Cardiac septum (tissue), 1 donor: ENCODE measurements at regions not wholly inside any gene's neighbourhood (a gene's known extent, or its start where the extent isn't known, plus 50 kb on each side); places are given as distances from the start of the nearest gene placed in this dataset.
"Not testable (repeated sequence)": the region's sequence is repeated elsewhere in the genome, so short reads cannot be mapped to it uniquely, and the experiment has no call there.

Experiments
- DNase-seq: peaks from one replicate; pipeline ENCODE4 v3.0.0-alpha.2; 2020; ENCODE audit warnings: low spot score
- intact Hi-C: fragments of 100-400 bp; cut with DNase I; formaldehyde crosslinking; loops from one replicate; pipeline ENCODE4 v1.14.0; 2022
- donor health status: DM: no; HTN: no; CAD: no.

DNA sequence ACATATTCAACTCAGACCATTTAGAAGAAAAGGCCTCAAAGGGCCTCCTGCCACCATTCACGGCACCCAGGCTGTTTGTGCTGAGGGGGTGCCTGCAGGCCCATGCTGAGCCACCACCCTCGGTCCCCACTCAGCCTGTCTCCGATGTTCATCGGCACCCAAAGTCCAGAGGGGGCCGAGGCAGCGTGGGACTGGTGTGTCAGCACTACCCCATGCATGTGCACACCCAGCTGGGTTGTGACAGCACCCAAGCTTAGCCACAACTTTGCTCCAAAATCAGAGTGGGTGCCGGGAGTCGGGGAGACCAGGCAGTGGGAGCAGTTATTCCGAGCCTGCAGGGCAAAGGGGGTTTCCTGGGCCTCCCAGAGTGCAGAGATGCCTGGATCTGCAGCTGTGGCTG is 508.5 kb upstream of the ZNF717 start:
- intact Hi-C loops = no loop called here
- DNase-seq = no peak

DNA sequence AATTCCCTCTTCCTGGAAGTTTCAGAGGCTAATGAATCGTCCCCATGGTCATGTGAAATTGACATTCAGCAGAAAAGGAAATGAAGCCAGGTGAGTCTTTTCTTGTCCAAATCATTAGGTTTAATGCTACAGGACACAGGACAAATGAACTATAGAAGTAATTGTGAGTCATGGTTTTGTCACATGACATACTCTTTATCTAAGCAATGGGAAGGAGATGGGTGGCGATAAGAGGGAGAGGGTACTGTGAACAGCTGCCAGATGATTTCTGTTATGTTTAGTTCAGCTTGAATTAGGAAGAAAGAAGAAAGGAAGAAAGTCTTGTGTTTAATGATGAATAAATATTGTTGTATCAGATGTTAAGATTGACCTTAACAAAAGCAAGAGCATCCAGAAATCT is 515.4 kb upstream of the ZNF717 start:
- no peak for DNase-seq
- intact Hi-C loops = no loop called here

DNA sequence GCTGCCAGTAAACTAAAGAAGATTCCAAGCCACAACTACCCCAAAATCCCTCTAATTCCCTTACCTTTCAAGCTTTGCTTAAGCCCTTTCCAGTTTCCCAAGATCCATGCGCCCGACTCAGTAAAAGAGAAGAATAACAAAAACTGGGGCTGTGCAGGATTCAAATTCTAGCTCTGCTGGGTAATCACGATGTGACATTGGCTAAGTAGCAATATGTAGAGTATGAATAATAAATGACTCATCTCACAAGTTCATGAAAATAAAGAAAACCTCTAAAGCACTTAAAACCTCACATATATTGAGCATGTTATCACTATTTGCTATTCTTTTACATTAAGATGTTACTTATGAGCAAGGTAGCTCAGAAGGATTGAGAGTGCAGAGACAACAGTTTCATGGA is 522.2 kb upstream of the ZNF717 start:
- DNase-seq = no peak
- intact Hi-C loops = no loop called here

DNA sequence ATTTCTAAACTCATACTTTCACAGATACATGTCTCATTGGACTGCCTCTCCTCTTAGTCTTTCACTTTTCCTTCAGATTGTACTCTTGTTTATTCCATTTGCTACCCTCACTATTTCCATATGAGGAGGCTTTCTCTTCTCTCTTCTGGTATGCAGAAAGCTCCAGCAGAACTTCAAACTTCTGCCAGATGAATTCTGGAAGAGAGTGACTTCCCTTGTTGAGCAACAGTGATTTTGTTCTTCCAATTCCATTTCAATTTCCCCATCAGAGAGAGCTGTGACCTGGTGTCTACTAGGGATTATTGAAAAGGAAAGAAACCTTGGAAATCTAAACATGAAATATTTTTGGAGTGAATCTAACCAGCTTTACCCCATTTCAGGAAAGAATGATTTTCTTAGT is 523.2 kb upstream of the ZNF717 start:
- DNase-seq = no peak
- intact Hi-C loops = no loop called here

DNA sequence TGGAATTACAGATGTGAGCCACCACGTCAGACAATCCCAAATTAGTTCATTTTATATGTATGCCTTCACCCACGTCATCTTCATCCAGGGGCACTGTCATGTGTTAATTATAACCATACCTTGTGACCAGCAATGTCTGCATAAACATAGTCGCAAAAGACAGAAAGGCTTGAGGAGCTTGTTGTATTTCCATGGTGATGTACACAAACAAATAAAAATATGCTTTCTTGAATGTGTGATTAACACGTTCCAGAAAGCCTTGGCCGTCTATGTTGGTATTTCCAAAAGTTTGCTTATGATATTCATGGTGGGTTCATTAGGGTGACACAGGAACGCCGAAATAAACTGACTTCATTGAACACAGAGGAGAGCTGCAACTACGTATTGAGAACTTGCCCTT is 524.7 kb upstream of the ZNF717 start:
- no peak for DNase-seq
- intact Hi-C loops = no loop called here

DNA sequence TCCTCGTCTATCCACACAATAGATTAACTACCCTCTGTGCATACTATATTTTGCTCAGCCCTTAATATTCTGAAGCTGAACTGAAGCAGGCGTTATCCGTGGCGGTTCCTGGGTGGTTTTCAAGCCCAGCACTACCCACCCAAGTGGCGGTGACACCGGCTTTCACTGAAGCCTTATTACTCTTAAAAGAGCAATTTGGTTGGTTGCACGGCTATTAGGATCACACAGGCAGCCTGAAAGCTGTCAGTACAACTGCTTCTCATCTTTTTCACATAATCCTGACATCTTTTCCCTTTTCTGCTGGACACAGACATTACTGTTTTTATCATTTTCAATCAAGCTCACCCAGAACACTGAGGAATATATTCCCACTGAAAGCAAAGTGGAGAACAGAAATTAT is 525.3 kb upstream of the ZNF717 start:
- intact Hi-C loops = no loop called here
- DNase-seq = no peak

DNA sequence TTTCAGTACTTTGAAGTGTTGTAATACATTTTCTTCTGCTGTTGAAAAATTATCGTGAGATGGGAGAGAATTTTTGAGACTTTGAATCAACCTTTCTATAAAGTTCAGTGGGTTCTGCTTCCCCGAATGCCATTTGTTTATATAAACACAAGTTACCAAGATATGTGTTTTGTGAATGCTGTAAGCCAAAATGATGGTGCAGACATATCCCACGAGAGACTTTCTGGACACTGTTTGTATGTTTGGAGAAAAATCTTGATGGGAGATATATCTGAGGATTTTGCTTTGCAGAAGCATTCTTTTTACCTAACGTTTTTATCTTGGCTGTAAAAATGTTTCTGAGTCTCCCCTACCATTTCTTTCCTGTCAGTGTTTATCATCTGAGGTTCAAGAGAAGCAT is 526.6 kb upstream of the ZNF717 start:
- no peak for DNase-seq
- intact Hi-C loops = no loop called here

DNA sequence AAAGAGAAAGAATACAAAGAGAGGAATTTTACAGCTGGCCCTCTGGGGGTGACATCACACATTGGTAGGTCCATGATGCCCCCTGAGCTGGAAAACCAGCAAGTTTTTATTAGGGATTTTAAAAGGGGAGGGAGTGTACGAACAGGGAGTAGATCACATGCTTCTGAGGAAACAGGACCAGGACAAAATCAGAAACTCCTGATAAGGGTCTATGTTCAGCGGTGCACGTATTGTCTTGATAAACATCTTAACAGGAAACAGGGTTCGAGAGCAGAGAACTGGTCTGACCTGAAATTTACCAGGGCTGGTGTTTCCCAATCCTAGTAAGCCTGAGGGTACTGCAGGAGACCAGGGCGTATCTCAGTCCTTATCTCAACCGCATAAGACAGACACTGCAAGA is 530.6 kb upstream of the ZNF717 start:
- DNase-seq, intact Hi-C loops: not testable (repeated sequence)

DNA sequence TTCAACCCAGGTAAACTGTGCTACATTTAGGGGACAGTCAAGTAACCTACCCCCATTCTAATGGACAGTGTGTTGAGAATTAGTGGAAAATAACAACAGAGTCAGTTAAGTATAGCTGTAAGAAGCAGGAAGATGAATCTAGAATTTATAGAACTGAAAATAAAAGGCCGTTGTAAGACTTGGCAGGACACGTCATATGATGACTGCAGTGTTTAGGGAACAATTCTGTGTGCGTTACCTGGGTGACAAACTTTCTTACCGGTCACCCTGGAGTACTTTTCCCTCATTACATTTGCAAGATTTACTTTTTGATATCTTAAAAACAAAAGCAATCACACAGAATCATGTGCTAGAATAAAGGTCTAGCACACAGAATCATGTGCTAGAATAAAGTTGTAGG is 536.3 kb upstream of the ZNF717 start:
- DNase-seq = no peak
- intact Hi-C loops = no loop called here

DNA sequence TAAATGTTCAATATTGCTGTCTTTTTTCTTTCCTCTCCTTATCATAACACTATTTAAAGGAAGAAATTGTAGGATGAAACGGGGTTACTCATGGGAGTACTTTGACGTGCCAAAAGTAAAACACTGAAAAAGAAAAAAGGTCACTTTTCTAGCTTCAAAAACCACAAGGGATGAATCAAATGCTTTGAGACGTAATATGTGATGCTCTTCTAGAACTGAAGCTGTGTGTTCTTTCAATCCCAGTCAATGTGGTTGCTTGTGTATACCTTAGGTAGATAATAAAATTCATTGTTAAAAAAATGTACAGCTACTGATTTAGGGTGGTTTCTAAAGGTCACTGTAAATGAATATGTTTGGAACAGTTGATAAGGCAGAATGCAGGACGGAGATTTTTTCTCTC is 538.8 kb upstream of the ZNF717 start:
- no peak for DNase-seq
- intact Hi-C loops = no loop called here

DNA sequence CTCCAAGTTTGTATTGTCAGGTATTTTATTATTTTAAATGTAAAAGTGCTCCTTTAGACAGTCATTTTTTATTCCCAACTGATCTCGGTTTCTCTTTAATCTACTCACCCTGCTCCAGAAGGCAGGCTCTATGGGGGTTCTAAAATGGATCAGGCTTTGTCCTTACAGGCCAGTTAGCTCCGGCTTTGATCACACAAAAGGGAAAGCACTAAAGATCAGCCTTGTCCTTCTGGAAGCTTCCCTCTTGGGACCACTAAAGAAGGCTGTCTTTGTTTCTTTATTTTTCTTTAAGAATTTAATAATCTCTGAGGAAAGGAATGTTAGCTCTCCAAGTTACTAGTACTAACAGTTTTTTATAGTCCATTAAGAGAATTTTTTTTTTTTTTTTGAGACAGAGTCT is 560.5 kb upstream of the ZNF717 start:
- intact Hi-C loops = no loop called here
- DNase-seq = no peak

DNA sequence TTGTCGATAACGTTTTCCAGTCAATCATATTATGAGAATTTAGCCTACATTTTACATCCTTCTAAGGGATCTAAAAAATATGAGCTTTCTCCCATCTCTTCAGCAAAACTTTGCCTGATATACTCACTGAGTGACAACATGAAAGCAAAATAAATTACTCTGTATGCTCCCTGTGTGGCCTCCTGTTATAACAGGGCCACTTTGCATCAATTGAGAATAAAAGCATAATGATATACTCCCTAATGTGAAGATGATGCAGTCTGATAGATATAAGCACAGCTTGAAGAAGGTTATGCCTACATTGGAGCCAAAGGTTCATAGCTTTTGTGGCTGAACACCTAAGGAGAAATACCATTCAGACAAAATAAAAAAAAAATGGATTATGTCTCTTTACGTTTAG is 561.3 kb upstream of the ZNF717 start:
- intact Hi-C loops = no loop called here

DNA sequence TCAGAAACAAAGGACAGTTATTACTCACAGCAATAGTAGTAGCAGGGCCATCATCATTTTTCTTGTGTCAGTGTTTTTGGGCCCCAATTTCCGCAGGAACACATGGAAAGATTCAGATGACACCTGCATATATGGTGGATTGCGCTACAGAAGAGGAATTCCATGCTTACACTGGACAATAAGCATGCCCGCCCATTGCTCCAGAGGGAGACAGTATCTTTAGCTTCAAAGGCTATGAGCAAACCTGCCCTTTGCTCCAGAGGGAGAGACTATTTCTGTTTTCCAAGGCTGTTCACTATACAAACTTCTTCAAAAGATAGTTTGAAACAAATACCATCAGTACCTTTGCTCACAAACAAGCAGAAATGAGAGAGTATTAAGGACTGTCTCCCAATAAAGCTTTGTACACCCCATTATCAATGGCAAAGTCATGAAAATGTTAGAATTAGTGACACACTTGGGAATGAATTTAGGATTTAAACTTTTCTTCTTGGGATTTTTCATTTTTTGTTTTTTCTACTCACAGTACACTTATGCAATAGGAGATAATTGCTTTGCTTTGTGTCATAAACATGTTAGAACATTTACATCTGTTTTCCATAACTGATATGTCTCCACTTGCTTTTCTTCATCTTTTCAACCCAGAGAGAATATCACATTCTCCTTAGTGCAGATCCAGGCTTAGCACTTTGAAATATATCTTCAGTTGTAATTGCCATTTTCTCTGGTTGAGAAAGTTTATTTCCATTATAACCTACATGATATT is 564.5 kb upstream of the ZNF717 start:
- no peak for DNase-seq
- intact Hi-C loops = no loop called here

More for the DNA sequence above, 561.3 kb upstream of the ZNF717 start:
- DNase-seq = no peak

DNA sequence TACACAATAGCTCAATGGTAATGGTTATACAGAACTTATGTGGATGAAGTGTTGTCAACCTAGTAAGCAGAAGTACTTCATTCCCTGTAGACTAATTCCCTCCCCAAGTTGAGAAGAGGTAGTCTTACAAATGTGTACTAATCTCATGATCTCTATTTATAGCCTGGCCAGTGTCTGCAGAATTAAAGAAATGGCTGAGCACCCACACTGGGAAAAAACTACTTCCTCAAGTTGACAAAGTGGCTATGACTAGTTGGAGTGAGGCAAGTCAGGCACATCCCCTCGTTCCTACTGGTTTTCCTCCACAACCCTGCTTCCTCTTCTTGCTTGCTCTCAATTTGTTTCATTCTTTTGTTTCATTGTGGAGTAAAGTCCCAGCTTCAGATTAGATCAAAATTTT is 566.7 kb upstream of the ZNF717 start:
- no peak for DNase-seq
- intact Hi-C loops = no loop called here

DNA sequence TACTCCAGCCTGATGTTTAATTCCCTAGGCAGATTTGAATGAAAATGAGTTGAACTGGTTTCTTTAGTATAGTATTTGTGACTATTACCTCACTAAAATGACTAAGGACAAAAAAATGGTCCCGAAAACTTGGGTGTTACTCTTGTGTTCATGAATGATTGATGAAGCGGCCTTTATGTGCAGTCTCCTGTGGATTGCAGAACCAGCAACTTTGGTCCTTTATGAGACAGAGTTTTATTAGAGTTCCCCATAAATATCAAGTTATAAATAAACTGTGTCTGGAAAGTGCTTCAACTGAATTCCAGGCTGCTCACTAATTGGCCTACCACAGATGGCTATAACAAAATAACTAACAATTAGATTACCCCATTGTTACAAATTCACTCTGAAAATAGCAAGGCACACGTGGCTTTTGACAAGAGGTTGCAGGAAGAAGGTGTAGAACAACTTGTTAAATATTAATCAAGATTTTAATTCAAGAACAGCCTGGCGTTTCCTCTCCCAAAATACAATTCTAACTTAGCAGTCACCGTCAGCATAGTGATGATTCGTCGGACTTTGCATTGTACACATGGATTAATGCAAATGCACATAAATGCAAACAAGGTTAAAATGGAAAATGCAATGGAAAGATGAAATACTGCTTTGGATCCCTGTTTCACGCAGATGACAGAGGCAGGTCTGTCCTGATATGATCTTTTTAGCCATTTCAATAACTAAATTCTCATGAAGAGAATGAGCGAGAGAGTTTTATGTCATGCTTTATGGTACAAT is 567.3 kb upstream of the ZNF717 start:
- intact Hi-C loops = no loop called here
- no peak for DNase-seq

DNA sequence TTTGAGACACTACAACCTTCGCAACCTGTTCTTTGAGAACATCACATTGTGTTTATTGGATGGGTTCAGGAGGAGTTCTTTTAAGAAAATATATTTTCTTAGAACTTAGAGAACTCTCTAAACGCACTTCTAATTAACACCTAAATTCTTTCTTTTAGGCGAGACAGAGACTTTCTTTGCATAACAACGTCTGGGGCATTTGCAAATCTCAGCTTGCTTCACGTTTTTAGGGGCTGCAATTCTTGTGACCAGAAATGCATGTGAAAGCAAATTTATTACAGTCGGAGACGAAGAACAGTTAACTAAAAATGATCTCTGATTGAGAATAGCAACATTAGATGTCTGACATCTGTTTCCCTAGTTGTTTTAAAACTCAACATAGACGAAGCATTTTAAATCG is 568.3 kb upstream of the ZNF717 start:
- DNase-seq = no peak
- intact Hi-C loops = no loop called here

DNA sequence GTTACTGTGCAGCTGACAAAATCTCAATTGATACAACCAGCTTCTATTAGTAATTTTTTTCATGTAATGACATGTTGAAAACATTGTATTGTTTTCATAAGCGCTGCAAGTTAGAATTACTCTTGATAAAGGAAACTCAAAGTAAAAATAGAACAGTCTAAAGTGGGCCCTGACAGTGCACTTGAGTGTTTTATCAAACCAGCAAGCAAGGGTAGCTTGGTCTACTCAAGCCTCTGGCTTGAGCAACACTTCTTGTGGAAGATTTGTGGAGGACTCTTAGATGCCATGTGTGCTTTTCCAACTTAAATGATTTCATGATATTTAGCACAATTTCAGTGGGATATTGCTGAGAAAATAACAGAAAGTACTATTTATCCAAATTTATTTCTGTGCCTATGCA is 575.7 kb upstream of the ZNF717 start:
- intact Hi-C loops = no loop called here
- no peak for DNase-seq

DNA sequence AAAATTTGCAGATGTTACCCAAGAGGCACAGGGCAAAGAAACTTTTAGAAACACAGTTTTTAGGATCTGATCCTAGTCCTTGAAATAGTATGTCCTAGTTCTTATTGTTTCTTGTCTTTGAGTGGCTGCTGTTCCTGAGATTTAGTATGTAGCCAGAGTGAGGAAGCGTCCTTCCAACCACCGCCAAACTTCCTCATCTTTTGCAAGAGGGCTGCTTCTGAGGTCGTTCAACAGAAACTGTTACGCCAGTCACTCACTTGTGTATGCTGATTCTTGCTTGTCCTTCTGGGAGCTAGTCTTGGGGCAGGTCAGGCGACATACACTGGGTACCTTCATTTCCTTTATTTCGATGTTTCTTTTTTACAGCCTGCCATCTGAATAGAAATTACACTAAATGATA is 577.3 kb upstream of the ZNF717 start:
- no peak for DNase-seq
- intact Hi-C loops = no loop called here

DNA sequence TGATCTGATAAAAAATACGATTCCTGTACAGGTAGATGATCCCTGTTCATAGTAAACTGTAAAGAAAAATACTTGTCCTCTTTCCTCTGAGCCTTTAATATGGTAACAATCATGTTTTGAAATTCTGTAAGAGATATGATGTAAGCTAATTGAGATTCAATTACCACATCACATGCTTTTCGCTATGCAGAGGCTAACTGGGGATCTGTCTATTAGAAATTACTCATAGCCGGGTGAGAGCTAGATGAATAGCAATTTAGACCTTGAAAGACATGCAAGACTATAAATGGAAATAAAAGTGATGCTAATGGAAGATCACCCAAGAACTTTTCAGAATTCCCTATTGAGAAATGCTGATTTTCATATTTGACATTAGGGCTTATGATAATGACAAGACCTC is 579.9 kb upstream of the ZNF717 start:
- intact Hi-C loops = loop anchor here (5.0 kb wide), 2 partner anchors 207 to 222 kb away; no protein-coding TSS in a partner anchor
- no peak for DNase-seq

DNA sequence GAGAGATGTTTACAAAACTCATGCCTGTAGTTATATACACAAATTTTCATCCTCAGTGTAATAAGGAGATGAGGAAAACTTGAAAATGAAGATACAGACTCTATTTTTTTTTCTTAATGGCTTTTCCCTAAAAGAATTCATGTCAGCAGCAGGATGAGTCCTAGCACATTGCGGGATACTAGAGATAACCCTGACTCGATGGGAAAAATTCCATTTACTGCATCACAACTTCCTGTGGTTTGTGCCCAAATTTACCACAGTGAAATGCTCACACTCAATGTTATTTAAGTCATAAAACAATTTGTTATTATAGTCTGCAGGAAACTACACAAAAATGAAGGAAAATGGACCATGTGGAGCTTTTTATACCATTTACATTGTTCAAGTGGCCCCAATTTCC is 581.9 kb upstream of the ZNF717 start:
- intact Hi-C loops = loop anchor here (5.0 kb wide), 2 partner anchors 205 to 220 kb away; no protein-coding TSS in a partner anchor
- no peak for DNase-seq

DNA sequence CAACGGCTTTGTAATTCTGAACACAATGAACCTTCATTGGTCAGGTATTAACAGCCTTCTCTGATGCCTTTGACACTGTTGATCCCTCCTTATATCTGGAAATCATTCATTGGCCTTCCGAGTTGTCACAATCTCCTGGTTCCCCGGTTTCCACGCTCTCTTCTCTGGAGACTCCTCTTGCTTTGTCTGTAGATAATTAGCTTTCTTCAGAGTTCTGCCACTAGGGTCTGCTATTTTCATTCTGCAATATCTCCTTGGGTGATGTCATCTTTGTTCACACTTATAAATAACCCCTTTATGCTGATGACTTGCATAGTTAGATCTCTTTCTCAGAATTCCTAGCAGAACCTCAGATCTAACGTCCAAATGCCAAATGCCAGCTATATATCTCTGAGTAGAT is 583.8 kb upstream of the ZNF717 start:
- DNase-seq = no peak
- intact Hi-C loops = loop anchor here (5.0 kb wide), 2 partner anchors 203 to 218 kb away; no protein-coding TSS in a partner anchor
